HG02588 (cell line): ENCODE measurements at regions not wholly inside any gene's neighbourhood (a gene's known extent, or its start where the extent isn't known, plus 50 kb on each side); places are given as distances from the start of the nearest gene placed in this dataset.
"Not testable (repeated sequence)": the region's sequence is repeated elsewhere in the genome, so short reads cannot be mapped to it uniquely, and the experiment has no call there.

ENCODE experiments used
- ATAC-seq: cut with Tn5 transposase; IDR thresholded peaks from one replicate; pipeline ENCODE4 v1.9.1; 2021; ENCODE audit warnings: mild to moderate bottlenecking, moderate library complexity; ENCODE audit not compliant: unreplicated experiment

DNA sequence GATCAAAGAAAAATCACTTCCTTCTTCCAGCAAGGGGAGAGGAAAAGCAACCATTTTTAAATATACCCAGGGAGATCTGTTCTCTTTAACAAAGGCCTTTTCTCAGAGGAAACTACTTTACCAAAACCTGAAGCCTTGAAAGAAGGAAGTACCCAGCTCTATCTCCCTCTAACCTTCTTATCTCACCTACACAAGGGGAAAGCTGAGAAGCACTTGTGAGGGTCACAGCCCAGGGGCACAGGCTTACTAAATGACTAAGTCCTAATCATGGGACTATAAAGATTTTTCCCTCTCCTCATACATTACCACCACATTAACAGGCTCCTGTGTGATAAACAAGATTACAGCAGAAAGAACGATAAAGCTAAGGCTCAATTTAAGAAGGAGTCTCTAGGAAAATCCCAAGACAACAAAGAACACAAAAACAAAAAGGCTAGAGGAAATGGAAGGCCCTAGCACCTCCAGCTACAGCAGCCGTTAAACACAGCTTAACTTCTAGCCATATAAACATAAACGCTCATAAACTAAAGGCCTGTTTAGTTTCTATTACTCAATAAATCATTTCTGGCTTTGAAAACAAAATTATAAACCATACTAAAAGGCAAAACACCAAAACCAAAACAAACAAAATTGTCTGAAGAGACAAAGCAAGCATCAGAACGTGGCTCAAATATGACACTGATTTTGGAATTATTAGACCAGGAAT is 284.9 kb upstream of the ECI2 start:
- no peak for ATAC-seq

GRCh38 chr6:4415549-4415948 is 280.2 kb upstream of the ECI2 start:
- ATAC-seq = no peak

DNA sequence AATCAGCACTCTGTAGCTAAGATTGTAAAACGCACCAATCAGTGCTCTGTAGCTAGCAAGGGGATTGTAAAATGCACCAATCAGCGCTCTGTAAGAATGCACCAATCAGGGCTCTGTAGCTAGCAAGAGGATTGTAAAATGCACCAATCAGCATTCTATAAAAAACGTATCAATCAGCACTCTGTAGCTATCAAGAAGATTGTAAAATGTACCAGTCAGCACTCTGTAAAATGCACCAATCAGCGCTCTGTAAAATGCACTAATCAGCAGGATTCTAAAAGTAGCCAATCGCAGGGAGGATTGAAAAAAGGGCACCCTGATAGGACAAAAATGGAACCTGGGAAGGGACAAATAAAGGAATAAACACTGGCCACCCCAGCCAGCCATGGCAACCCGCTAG is 278.7 kb upstream of the ECI2 start:
- ATAC-seq = not testable (repeated sequence)

- ATAC-seq = no peak
These were observed 277.7 kb upstream of the ECI2 start for GRCh38 chr6:4413073-4413472.

DNA sequence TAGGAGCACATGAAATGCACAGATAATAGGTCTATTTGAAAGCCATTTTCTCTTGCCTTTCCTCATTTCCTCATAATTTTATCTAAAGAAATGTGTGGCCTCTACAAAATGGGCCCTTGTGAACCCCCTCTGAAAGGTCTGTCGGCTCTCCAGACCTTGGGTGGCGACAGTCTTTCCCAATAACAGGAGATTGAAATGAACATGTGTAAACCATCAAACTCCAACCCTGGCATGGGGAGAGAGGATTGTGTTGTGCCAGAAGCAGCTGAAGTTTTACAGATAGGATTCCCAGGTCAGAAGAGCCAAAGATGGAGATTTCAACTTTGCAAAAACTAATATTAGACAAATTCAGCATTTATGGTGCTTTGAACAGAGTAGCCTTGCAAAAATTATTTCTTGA is 277.1 kb upstream of the ECI2 start:
- no peak for ATAC-seq

DNA sequence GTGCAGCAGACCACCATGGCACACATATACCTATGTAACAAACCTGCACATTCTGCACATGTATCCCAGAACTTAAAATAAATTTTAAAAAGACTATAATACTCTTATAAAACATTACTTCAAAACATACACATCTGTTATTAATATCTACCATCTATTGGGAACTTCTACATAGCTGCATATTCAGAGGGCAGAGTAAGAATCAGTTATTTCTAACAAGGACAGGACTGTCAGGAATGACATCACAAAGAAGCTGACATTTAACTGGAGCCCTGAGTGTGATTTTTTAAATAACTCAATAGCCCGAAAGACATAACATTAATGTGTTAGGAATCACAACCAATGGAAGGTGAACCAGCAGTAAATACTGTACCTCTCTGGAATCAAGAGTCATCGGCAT is 276.7 kb upstream of the ECI2 start:
- ATAC-seq = no peak

DNA sequence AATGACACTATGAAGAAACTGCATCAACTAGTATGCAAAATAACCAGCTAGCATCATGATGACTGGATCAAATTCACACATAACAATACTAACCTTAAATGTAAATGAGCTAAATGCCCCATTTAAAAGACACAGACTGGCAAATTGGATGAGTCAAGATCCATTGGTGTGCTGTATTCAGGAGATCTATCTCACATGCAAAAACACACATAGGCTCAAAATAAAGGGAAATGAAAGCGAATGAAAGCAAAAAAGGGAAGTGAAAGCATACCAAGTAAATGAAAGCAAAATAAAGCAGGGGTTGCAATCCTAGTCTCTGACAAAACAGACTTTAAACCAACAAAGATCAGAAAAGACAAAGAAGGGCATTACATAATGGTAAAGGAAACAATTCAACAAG is 272.3 kb upstream of the ECI2 start:
- ATAC-seq = peak; percentile 84

DNA sequence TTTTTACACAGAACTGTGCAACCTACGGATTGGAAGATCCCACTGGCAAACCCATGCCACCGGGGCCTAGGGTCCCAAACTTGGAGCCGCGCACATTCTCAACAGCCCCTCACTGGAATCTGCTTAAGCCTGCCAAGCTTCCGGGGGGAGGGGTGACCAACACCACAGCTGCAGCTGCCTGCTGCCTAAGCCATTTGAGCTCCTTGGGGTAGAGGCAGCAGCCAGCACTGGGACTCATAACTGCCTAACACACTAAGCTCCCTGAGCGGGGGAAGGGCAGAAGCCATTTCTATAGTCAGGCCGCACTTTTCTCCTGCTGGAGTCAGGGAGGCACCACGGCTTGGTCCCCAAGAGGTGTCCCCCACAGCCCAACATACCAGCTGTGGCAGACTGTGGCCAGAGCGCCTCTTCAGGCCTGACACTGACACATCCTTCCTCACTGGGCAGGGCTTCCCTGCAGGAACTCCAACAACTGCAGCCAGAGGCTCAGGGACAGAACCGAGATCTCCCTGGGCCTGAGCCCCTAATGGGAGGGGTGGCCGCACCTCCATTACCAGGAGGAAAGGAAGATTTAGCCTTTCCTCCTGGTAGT is 270.3 kb upstream of the ECI2 start:
- no peak for ATAC-seq

DNA sequence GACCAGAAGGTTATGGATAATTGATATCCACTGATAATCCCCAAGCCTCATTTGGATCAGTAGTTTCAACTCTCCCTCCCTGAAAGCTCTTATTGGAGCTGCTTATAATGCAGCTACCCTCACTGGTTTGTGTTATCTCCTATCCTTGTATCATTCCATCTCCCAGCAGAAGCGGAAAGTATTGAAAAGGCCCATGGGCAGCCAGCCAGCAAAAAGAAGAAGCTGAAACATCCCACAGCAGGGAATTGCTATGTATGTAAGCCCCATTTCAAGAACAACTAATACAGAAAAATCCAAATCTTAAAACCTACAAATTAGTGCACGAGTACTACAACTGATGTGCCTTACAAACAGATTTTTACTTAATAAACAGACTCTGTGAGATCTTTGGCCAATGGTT is 269.0 kb upstream of the ECI2 start:
- ATAC-seq = no peak

DNA sequence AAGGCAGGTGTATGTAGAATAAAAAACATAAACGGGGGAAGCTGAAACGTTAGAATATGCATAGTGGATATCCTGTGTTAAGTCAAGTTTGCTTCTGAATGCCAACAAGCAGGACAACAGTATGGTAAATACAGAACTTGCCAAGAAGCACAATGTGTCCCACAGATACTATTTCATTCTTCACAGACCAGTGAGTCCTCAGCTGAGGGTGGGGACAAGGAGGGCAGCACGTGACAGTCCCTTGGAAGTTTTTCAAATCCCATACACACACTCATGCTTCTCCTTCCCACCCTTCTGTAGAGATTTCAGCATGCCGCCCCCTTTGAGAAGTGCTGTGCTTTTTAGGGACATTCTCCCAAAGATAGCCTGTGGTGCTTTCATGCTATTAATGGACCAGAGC is 268.5 kb upstream of the ECI2 start:
- ATAC-seq = no peak

DNA sequence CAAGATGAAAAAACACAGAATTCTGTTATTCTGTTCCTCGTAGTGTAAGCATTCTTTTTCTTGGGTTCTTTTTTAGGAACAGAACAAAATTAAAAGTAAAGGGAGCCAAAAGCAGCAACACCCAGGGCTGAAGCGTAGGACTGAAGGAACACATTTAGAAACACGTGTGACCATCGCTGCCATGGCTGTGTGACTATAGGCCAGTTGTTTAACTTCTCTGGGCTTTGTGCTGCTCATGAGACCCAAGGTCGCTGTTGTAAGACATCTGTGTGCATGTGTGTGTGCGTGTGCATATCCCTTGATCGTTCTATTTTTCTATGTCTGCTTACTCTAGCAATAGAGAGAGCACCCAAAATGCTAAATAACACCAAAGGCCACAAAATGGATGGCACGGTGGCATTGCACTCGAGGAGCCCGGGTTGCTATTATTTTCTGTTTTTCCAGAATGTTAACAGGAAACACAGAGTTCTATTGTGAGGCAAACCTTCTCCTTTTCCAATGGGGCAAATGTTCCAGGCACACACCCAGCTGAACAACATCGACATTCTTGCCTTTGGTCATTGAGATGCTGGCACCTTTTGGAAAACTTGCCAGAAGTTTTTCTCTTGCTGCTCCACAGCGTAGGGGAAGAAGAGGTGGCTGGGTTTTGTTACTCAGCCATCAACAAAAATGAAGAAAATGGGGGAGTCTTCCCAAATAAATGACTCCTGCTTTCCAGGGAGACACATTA is 267.8 kb upstream of the ECI2 start:
- no peak for ATAC-seq

DNA sequence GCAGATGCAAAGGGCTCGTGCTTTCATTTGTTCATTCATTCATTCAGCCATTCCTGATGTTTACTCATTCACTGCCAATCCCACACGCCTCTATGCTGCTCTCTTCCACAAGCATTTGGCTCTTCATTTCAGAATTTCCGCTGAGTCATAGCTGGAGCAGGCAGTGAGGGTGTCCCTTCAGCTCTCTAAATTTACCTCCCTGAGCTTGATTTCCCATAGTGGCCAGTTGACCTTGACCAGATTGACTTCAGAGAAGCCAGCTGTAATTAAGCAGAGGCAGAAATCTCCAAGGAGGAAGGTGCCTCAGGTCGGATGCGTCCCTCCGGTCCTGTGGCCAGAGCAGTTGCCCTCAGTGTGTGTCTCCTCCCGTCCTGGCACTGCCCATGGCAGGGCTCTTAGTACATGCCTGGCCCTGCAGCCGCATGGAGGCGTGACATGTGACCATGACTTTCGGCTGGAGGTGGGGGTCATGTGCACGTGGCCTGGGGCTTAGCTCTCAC is 267.2 kb upstream of the ECI2 start:
- no peak for ATAC-seq

DNA sequence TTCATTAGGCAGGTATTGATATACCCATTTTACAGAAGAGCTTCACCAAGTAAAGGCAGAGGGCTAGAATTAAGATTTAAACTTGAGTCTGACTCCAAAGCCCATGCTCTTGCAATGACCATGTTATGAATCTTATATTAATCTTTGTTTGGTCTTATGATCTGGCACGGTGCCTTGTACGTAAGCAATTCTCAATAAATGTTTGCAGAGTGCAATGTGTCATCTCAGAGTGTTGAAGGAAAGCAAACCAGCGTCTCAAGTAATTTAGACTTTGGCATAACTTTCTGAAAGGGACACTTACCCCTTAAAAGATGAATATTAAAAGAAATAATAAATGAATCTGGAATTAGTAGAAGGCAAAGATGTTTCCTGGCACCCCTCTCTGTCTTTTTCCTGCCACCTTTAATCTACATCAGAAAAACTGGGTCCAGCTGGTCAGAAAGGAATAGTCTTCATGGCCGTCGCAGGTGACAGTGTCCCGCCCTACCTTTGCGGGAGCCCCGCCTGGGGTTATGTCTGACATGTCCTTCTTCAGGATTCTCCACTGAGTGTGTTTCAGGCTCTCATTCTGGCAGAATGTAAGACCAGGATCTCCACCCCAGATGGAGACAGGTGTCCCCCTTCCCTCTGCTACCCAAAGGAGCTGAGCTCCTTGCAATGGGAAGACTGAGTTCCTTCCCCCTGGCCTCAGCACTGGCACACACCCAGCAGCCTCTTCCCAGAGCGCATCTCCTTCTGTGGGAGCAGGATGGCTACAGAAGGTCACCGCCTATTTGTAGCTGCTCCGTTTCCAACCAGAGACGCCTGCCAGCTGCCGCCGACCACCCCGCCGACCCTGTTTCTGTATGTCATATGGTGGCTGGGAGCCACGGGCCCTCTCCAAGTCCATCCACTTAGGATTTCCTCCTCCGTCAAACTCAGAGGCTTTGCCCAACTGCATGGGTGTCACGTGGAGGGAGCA is 266.3 kb upstream of the ECI2 start:
- ATAC-seq = no peak

GRCh38 chr6:4399656-4400055 is 264.3 kb upstream of the ECI2 start:
- no peak for ATAC-seq

- ATAC-seq = no peak
These were observed 263.4 kb upstream of the ECI2 start for GRCh38 chr6:4398791-4399190.

DNA sequence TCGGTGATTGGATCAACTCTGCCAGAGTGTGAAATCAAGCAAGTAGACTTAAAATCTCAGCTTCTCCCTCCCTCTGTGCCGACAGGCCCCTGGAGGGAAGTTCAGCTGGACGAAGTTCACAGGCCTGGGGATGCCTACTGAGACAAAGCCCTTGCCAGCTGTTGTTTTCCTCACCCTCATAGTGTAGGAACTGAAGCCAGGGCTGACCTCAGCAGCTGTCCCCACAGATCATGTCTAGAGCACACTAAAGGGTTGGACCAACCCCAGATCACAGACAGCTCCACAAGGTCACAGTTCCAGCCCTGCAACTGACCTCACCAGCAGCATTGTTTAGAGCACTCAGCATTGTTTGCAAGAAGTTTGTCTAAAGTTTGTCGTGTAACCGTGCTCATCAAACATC is 261.9 kb upstream of the ECI2 start:
- no peak for ATAC-seq

DNA sequence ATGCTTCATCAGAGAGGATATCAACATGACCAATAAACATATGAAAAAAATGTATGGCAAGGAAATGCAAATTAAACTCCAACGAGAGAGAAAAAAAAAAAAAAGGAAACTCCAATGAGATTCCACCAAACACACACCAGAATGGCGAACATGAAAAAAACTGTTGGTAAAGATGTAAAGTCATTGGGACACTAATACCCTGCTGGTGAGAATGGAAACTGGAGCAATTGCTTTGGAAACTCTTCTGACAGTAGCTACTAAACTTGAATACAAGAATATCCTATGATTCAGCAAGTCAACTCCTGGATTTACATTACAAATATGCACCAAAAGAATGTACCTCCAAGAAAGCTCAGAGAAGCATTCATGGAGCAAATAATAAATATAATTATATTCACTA is 260.7 kb upstream of the ECI2 start:
- no peak for ATAC-seq

GRCh38 chr6:4395386-4395785 is 260.0 kb upstream of the ECI2 start:
- no peak for ATAC-seq

- ATAC-seq = no peak
These were observed 259.4 kb upstream of the ECI2 start for GRCh38 chr6:4394786-4395185.

DNA sequence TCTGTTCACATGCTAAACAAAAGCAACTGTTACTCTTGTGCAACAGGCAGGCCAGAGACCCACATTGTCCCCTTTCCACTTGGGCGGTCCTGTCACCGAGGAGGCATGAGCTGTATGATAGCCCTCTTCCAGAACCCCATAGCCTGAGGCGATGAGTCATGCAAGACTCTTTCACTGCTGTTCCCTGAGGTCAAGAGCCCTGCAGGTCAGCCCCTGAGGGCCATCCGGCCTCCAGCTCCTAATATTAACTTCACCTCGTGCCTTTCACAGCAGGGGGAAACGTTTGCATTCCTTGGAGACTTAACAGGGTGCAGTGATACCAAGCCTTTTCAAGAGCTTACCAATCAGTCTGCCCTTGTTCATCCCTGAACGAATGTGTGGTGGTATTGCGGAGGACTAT is 253.3 kb upstream of the ECI2 start:
- ATAC-seq = no peak

- no peak for ATAC-seq
These were observed 249.3 kb upstream of the ECI2 start for GRCh38 chr6:4384656-4385055.
